ENCODE measurements at regions not wholly inside any gene's neighbourhood (a gene's known extent, or its start where the extent isn't known, plus 50 kb on each side); places are given as distances from the start of the nearest gene placed in this dataset.

- TF ChIP-seq REST (IDR thresholded peaks at IDR 0.05; ENCODE audit: low read depth, low read length), result no peak
These were observed 209.9 kb upstream of the SOX14 start (continued) for GRCh38 chr3:137554242-137554641.

- Histone ChIP-seq H3F3A (replicated peaks; ENCODE audit: insufficient read depth) (no peaks in the 10 kb centered on the region), H2AFZ (ENCODE audit: low read depth) (no peak overlapping the region), H3K4me1 (ENCODE audit: control insufficient read depth in 1 of 2, insufficient read depth in 2 of 2, low read depth in 1 of 2, low read length in 1 of 2) (no peaks in the 10 kb centered on the region), H3K4me3 (ENCODE audit: low read depth in 2 of 2, low read length in 1 of 2) (no peak overlapping the region), H3K9me3 (no peaks in the 10 kb centered on the region), H3K9ac (no peak overlapping the region), H3K79me2 (ENCODE audit: insufficient read depth) (no peaks in the 10 kb centered on the region), H3K27ac (ENCODE audit: low read depth in 2 of 2, low read length in 1 of 2) (no peak overlapping the region), H3K9me2 (no peaks in the 10 kb centered on the region), H3K4me2 (no peak overlapping the region), H3K36me3 (replicated peaks in 1 of 2; ENCODE audit: control insufficient read depth in 1 of 2, insufficient read depth in 2 of 2, low read length in 1 of 2) (no peaks in the 10 kb centered on the region), H4K20me1 (ENCODE audit: insufficient read depth) (no peaks in the 10 kb centered on the region), H3K27me3 (ENCODE audit: insufficient read depth) (no peaks in the 10 kb centered on the region)
- ChIA-PET CTCF (no interaction called here), POLR2A (no interaction called here)
- DNase-seq, result no peak
- TF ChIP-seq PBX3 (IDR thresholded peaks at IDR 0.05) (no peak), JUND (IDR thresholded peaks at IDR 0.05) (no peak), ZBTB33 (IDR thresholded peaks at IDR 0.05; ENCODE audit: borderline replicate concordance, low read depth) (no peak), MEF2A (IDR thresholded peaks at IDR 0.05; ENCODE audit: borderline replicate concordance, low read depth) (no peak), NRF1 (IDR thresholded peaks at IDR 0.05; ENCODE audit: low read depth, low read length) (no peak), ELF1 (IDR thresholded peaks at IDR 0.05) (no peak), YY1 (IDR thresholded peaks at IDR 0.05; ENCODE audit: low read depth) (no peak)
These were observed 195.2 kb upstream of the SOX14 start for GRCh38 chr3:137568880-137569279.

- no peak for DNase-seq
- no peak for TF ChIP-seq RCOR1 (IDR thresholded peaks at IDR 0.05; ENCODE audit: low read length)
- no peak for TF ChIP-seq YY1 (IDR thresholded peaks at IDR 0.05; ENCODE audit: low read depth)
- no peak for TF ChIP-seq JUND (IDR thresholded peaks at IDR 0.05)
- TF ChIP-seq RAD21 (IDR thresholded peaks at IDR 0.05; ENCODE audit: low read length), result no peak
- TF ChIP-seq PBX3 (IDR thresholded peaks at IDR 0.05), result no peak
- TF ChIP-seq MEF2A (IDR thresholded peaks at IDR 0.05; ENCODE audit: borderline replicate concordance, low read depth), result no peak
- TF ChIP-seq POLR2AphosphoS5 (IDR thresholded peaks at IDR 0.05; ENCODE audit: low read depth, low read length), result no peak
- no peak for TF ChIP-seq REST (IDR thresholded peaks at IDR 0.05; ENCODE audit: low read depth, low read length)
- no peak for TF ChIP-seq GABPA (IDR thresholded peaks at IDR 0.05; ENCODE audit: low read depth)
- no peak for TF ChIP-seq MXI1 (IDR thresholded peaks at IDR 0.05; ENCODE audit: low read depth, low read length)
These were observed 191.2 kb upstream of the SOX14 start for GRCh38 chr3:137572931-137573330.

More at GRCh38 chr3:137572931-137573330, 191.2 kb upstream of the SOX14 start:
- H3K79me2 ChIP-seq (ENCODE audit: insufficient read depth), result no peaks in the 10 kb centered on the region
- H3K9ac ChIP-seq, result no peak overlapping the region
- H3K27ac ChIP-seq (ENCODE audit: low read depth in 2 of 2, low read length in 1 of 2), result no peak overlapping the region
- H3K4me2 ChIP-seq, result no peak overlapping the region
- H2AFZ ChIP-seq (ENCODE audit: low read depth), result no peak overlapping the region
- H4K20me1 ChIP-seq (ENCODE audit: insufficient read depth), result no peaks in the 10 kb centered on the region
- no peaks in the 10 kb centered on the region for H3F3A ChIP-seq (replicated peaks; ENCODE audit: insufficient read depth)
- H3K36me3 ChIP-seq (replicated peaks in 1 of 2; ENCODE audit: control insufficient read depth in 1 of 2, insufficient read depth in 2 of 2, low read length in 1 of 2), result no peaks in the 10 kb centered on the region
- H3K4me1 ChIP-seq (ENCODE audit: control insufficient read depth in 1 of 2, insufficient read depth in 2 of 2, low read depth in 1 of 2, low read length in 1 of 2), result no peaks in the 10 kb centered on the region
- CTCF ChIA-PET, result no interaction called here
- H3K27me3 ChIP-seq (ENCODE audit: insufficient read depth), result no peaks in the 10 kb centered on the region
- no peaks in the 10 kb centered on the region for H3K9me2 ChIP-seq
- WGBS (ENCODE audit: low lambda C conversion rate), result 10% methylated on average over 3 of the region's 3 CpGs
- H3K4me3 ChIP-seq (ENCODE audit: low read depth in 2 of 2, low read length in 1 of 2), result no peak overlapping the region
- POLR2A ChIA-PET, result no interaction called here
- no peaks in the 10 kb centered on the region for H3K9me3 ChIP-seq

Measured in SK-N-SH (cell line).